Transverse colon (tissue), 4 donors: ENCODE measurements at regions not wholly inside any gene's neighbourhood (a gene's known extent, or its start where the extent isn't known, plus 50 kb on each side); places are given as distances from the start of the nearest gene placed in this dataset.

ENCODE experiments used
- DNase-seq: peaks from one replicate; pipeline ENCODE4 v3.0.0-alpha.2; 2019
- H3K27ac ChIP-seq, 4 donors: fragments of 200-600 bp; sonication (generic); 2 replicates each; pipeline ENCODE4 v1.5.1; 2016 to 2018; ENCODE audit warnings: inconsistent platforms in 4 of 4
- H3K27me3 ChIP-seq: fragments of 200-600 bp; sonication (generic); 2 replicates; pipeline ENCODE4 v1.5.1; 2017; ENCODE audit warnings: inconsistent platforms
- H3K36me3 ChIP-seq, 4 donors: fragments of 200-600 bp; sonication (generic); 2 replicates each; pipeline ENCODE4 v1.5.1; 2017 to 2019; ENCODE audit warnings: inconsistent platforms in 4 of 4
- H3K4me1 ChIP-seq, 4 donors: fragments of 200-600 bp; sonication (generic); 2 replicates each; pipeline ENCODE4 v1.5.1; 2017 to 2020; ENCODE audit warnings: inconsistent platforms in 4 of 4
- H3K4me3 ChIP-seq, 4 donors: fragments of 200-600 bp; sonication (generic); 1 replicate in 1 of 4; 2 replicates in 3 of 4; pipeline versions ENCODE4 v1.5.1 to v1.6.1; 2017 to 2019; ENCODE audit warnings: inconsistent platforms in 4 of 4
- H3K9me3 ChIP-seq, 2 donors: fragments of 200-600 bp; sonication (generic); 2 replicates each; pipeline ENCODE4 v1.5.1; 2017 to 2019; ENCODE audit warnings: inconsistent platforms in 2 of 2
- CTCF ChIP-seq, 5 experiments: fragments of 200-600 bp in 3 of 5; fragments of 450-650 bp in 2 of 5; sonication (generic) in 3 of 5; IDR thresholded peaks; 1 replicate in 2 of 5; 2 replicates in 3 of 5; pipeline ENCODE4 v1.5.1; 2016 to 2017; ENCODE audit warnings: antibody characterized with exemption in 5 of 5, inconsistent platforms in 3 of 5, mild to moderate bottlenecking in 2 of 5, moderate library complexity in 1 of 5
- EP300 ChIP-seq: sonication (generic); formaldehyde crosslinking; IDR thresholded peaks from one replicate; pipeline ENCODE4 v1.6.1; 2017; ENCODE audit warnings: antibody characterized with exemption, low read depth
- POLR2A ChIP-seq: fragments of 450-650 bp; IDR thresholded peaks from one replicate; pipeline ENCODE4 v1.6.1; 2016; ENCODE audit warnings: antibody characterized with exemption, mild to moderate bottlenecking, moderate library complexity
- POLR2AphosphoS5 ChIP-seq, 3 donors: sonication (generic); formaldehyde crosslinking; IDR thresholded peaks; one replicate each; pipeline ENCODE4 v1.6.1; 2016; ENCODE audit warnings: antibody characterized with exemption in 3 of 3
- WGBS, 2 donors: methylation state at CpG; one replicate each; pipeline ENCODE4 v1.1.5; 2018; ENCODE audit warnings: low coverage in 1 of 2; 5-methylcytosine and 5-hydroxymethylcytosine counted together
- in situ Hi-C, 4 donors: fragments of 200-750 bp; cut with MboI; loops; one replicate each; pipeline versions ENCODE4 v1.15.0 to v1.15.1; 2017; ENCODE audit warnings: low sequenced_read_pairs in 3 of 4, low pct_ligation_motif_present in 1 of 4, low pct_unique_long_range_greater_than_20kb in 1 of 4
- intact Hi-C: fragments of 100-400 bp; cut with DNase I; formaldehyde crosslinking; loops from one replicate; pipeline ENCODE4 v1.15.1; 2023; ENCODE audit warnings: low total_unique reads

- intact Hi-C loops (no loop called here), in situ Hi-C loops (no loop called here)
- H3K9me3 ChIP-seq = no peaks in the 10 kb centered on the region
- DNase-seq = no peak
- H3K27ac ChIP-seq = no peak overlapping the region
- no peaks in the 10 kb centered on the region for H3K4me1 ChIP-seq
- no peak for TF ChIP-seq EP300
- H3K36me3 ChIP-seq = no peaks in the 10 kb centered on the region
- 62% methylated on average over 2 of the region's 2 CpGs; no CpG with 5 or more reads in 1 of the 2 donors for WGBS, 2 donors
- H3K27me3 ChIP-seq = no peaks in the 10 kb centered on the region
- no peak overlapping the region for H3K4me3 ChIP-seq
These were observed 136.8 kb downstream of the ZC3H11B start for GRCh38 chr1:219476116-219476515.

- intact Hi-C loops (no loop called here), in situ Hi-C loops (no loop called here)
- no peak for DNase-seq
- H3K27ac ChIP-seq = no peak overlapping the region
- H3K36me3 ChIP-seq = no peaks in the 10 kb centered on the region
- TF ChIP-seq POLR2AphosphoS5 (IDR thresholded peaks at IDR 0.05) = no peak
- no peak for TF ChIP-seq POLR2A
- no peak for TF ChIP-seq EP300
- TF ChIP-seq CTCF (IDR thresholded peaks at IDR 0.05) = no peak
- no peaks in the 10 kb centered on the region for H3K4me1 ChIP-seq
- WGBS, 2 donors = 81 to 100% methylated on average over 2 of the region's 2 CpGs
- H3K4me3 ChIP-seq = no peak overlapping the region
- no peaks in the 10 kb centered on the region for H3K9me3 ChIP-seq
- no peaks in the 10 kb centered on the region for H3K27me3 ChIP-seq
These were observed 140.3 kb downstream of the ZC3H11B start for GRCh38 chr1:219472596-219472995.

- Histone ChIP-seq H3K27me3 (no peaks in the 10 kb centered on the region), H3K4me1 (no peaks in the 10 kb centered on the region), H3K9me3 (no peaks in the 10 kb centered on the region), H3K27ac (no peak overlapping the region), H3K36me3 (no peaks in the 10 kb centered on the region), H3K4me3 (no peak overlapping the region)
- TF ChIP-seq CTCF (IDR thresholded peaks at IDR 0.05) (no peak), POLR2A (no peak), EP300 (no peak), POLR2AphosphoS5 (IDR thresholded peaks at IDR 0.05) (no peak)
- in situ Hi-C loops (no loop called here), intact Hi-C loops (no loop called here)
- 68 to 75% methylated on average over 2 of the region's 2 CpGs for WGBS, 2 donors
- no peak for DNase-seq
These were observed 145.4 kb downstream of the ZC3H11B start for GRCh38 chr1:219467524-219467923.

- no peak for DNase-seq
- Histone ChIP-seq H3K4me1 (no peaks in the 10 kb centered on the region), H3K27me3 (no peaks in the 10 kb centered on the region), H3K4me3 (no peak overlapping the region), H3K36me3 (no peaks in the 10 kb centered on the region), H3K27ac (no peak overlapping the region), H3K9me3 (no peaks in the 10 kb centered on the region)
- in situ Hi-C loops (no loop called here), intact Hi-C loops (no loop called here)
- TF ChIP-seq POLR2AphosphoS5 (IDR thresholded peaks at IDR 0.05) (no peak), EP300 (no peak), POLR2A (no peak), CTCF (IDR thresholded peaks at IDR 0.05) (no peak)
These were observed 146.1 kb downstream of the ZC3H11B start for GRCh38 chr1:219466766-219467165.

GRCh38 chr1:219465212-219466093 is 147.5 kb downstream of the ZC3H11B start:
- WGBS, 2 donors = 76 to 78% methylated on average over 7 of the region's 7 CpGs
- Histone ChIP-seq H3K36me3 (no peaks in the 10 kb centered on the region), H3K27ac (no peak overlapping the region), H3K9me3 (no peaks in the 10 kb centered on the region), H3K4me3 (no peak overlapping the region), H3K4me1 (no peaks in the 10 kb centered on the region), H3K27me3 (no peaks in the 10 kb centered on the region)
- intact Hi-C loops = no loop called here
- no peak for DNase-seq
- in situ Hi-C loops = no loop called here
- TF ChIP-seq POLR2AphosphoS5 (IDR thresholded peaks at IDR 0.05) (no peak), POLR2A (no peak), EP300 (no peak), CTCF (IDR thresholded peaks at IDR 0.05) (no peak)
